GM20000 (cell line): ENCODE measurements at regions not wholly inside any gene's neighbourhood (a gene's known extent, or its start where the extent isn't known, plus 50 kb on each side); places are given as distances from the start of the nearest gene placed in this dataset.
"Not testable (repeated sequence)": the region's sequence is repeated elsewhere in the genome, so short reads cannot be mapped to it uniquely, and the experiment has no call there.

ENCODE experiments used
- DNase-seq: peaks from one replicate; pipeline ENCODE4 v3.0.0; 2012; ENCODE audit warnings: low spot score
- TF ChIP-seq, protein P1 (sequence below): IDR thresholded peaks from 2 replicates; pipeline ENCODE4 v1.5.1; 2012; ENCODE audit warnings: mild to moderate bottlenecking, control low read depth; ENCODE audit errors: extremely low read depth, missing control alignments

DNA sequence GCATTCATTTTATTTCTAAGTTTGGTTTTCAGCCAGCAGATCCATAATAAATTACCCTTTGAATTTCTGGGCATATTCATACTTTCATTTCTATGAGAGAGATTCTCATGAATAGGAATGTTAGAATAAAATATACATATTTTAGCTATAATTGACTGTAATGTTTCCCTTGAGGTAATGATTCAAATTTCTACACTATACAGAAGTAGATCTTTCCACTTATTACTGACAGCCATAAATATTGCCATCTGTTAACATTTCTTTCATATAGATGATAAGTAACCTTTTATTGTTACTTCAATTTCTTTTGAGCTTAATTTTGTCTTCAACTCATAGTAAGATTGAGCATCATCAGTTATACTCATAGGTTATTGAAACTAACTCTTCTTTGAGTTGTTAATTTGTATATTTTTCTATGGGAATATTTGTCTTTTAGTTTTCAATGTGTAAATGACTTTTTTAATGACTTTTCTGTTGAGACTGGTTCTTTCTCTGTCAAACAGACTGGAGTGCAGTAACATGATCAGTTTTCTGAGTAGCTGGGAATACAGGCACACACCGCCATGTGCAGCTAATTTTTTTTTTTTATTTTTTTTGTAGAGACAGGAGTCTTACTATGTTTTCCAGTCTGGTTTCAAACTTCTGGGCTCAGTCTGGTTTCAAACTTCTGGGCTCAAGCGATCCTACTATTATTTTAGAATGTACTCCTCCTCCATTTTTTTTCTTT, 991.6 kb downstream of the SLC6A15 start:
- DNase-seq: no peak
- TF ChIP-seq, protein P1, sequence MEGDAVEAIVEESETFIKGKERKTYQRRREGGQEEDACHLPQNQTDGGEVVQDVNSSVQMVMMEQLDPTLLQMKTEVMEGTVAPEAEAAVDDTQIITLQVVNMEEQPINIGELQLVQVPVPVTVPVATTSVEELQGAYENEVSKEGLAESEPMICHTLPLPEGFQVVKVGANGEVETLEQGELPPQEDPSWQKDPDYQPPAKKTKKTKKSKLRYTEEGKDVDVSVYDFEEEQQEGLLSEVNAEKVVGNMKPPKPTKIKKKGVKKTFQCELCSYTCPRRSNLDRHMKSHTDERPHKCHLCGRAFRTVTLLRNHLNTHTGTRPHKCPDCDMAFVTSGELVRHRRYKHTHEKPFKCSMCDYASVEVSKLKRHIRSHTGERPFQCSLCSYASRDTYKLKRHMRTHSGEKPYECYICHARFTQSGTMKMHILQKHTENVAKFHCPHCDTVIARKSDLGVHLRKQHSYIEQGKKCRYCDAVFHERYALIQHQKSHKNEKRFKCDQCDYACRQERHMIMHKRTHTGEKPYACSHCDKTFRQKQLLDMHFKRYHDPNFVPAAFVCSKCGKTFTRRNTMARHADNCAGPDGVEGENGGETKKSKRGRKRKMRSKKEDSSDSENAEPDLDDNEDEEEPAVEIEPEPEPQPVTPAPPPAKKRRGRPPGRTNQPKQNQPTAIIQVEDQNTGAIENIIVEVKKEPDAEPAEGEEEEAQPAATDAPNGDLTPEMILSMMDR: no peak

- TF ChIP-seq, protein P1: no peak
- DNase-seq: no peak
These were observed 993.5 kb downstream of the SLC6A15 start for GRCh38 chr12:83919081-83919480.

- DNase-seq: no peak
- TF ChIP-seq, protein P1: no peak
These were observed 1008.4 kb downstream of the SLC6A15 start for GRCh38 chr12:83904175-83904574.

- TF ChIP-seq, protein P1: no peak
- DNase-seq: no peak
These were observed 1016.2 kb downstream of the SLC6A15 start for GRCh38 chr12:83896416-83896815.

DNA sequence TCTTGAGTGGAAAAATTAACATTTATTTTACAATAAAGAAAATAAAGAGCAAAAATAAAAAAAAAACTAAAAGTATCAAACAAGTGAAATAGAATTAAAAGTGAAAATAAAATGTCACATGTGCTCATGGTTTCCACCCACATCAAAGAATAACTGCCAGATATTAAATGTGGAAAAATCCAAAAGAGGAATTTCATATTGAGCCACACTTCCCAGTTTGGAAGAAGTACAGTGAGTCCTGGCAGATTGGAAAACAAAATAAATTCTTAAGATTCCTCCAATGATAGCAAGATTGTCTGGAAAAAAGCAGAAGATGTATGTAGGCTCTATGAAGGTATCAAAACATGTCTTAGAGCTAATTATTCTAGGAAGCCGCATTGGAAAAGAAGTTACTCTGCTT, 1019.5 kb downstream of the SLC6A15 start:
- DNase-seq: no peak
- TF ChIP-seq, protein P1: no peak

- TF ChIP-seq, protein P1: no peak
- DNase-seq: no peak
These were observed 1022.9 kb downstream of the SLC6A15 start for GRCh38 chr12:83889745-83890144.

DNA sequence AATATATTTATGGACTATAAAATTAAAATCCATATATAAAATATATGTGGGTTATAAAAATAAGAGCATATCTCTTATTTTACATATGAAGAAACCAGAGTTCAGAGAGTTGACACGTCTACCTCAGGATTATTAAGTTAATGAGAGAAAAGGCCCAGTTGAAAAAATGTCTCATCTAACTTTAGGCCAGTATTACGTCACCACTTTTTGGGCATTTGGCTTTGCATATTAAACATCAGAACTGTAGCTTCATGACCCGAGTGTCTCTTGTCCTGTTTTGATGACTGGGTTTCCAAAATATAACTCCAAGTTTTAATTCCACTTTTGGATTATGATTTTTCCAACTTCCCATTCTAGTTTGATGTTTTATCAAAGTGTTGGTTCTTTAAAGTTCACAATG, 1026.1 kb downstream of the SLC6A15 start:
- TF ChIP-seq, protein P1: no peak
- DNase-seq: no peak

GRCh38 chr12:83870921-83871599, 1041.5 kb downstream of the SLC6A15 start:
- DNase-seq: not testable (repeated sequence)
